Loucy (cell line): ENCODE measurements at regions not wholly inside any gene's neighbourhood (a gene's known extent, or its start where the extent isn't known, plus 50 kb on each side); places are given as distances from the start of the nearest gene placed in this dataset.

ENCODE experiments used
- CTCF ChIP-seq: fragments of 200-600 bp; sonication (generic); conservative IDR thresholded peaks from 2 replicates; pipeline ENCODE4 v1.5.1; 2014; ENCODE audit warnings: mild to moderate bottlenecking, antibody characterized with exemption, low read length
- EZH2phosphoT487 ChIP-seq: fragments of 200-600 bp; IDR thresholded peaks from 2 replicates; pipeline ENCODE4 v1.6.1; 2018; ENCODE audit warnings: antibody characterized with exemption, mild to moderate bottlenecking, moderate library complexity, borderline replicate concordance

- TF ChIP-seq CTCF (no peak), EZH2phosphoT487 (no peak)
These were observed 54.8 kb upstream of the RAB11FIP2 start for GRCh38 chr10:118101501-118101900.
